SK-N-SH (cell line): ENCODE measurements at regions not wholly inside any gene's neighbourhood (a gene's known extent, or its start where the extent isn't known, plus 50 kb on each side); places are given as distances from the start of the nearest gene placed in this dataset.

Experiments used
- CTCF ChIA-PET: fragments of 300-600, 350-600 bp; formaldehyde crosslinking; extraction: SDS; loops from one replicate; lab custom pipeline; 2021; lab: Yijun Ruan, JAX
- POLR2A ChIA-PET: fragments of 350-600 bp; sonication (Branson Sonifier 250); formaldehyde crosslinking; extraction: SDS; loops from one replicate; lab custom pipeline; 2020; ENCODE audit warnings: antibody characterized with exemption, inconsistent platforms; lab: Yijun Ruan, JAX
- DNase-seq: peaks from one replicate; pipeline ENCODE4 v3.0.0; 2012
- H2AFZ ChIP-seq: fragments of 200-600 bp; sonication (generic); 2 replicates; pipeline ENCODE4 v1.8.1; 2016; ENCODE audit warnings: antibody characterized with exemption, mild to moderate bottlenecking, low read depth
- H3F3A ChIP-seq: fragments of 200-600 bp; sonication (generic); replicated peaks from 2 replicates; pipeline ENCODE3; 2016; ENCODE audit warnings: antibody characterized with exemption, mild to moderate bottlenecking; ENCODE audit not compliant: insufficient read depth
- H3K27ac ChIP-seq, 2 experiments: fragments of 200-500 bp in 1 of 2; fragments of 200-600 bp in 1 of 2; sonication (Bioruptor generic) in 1 of 2; sonication (generic), shearing (Covaris generic) in 1 of 2; 2 replicates each; pipeline versions ENCODE4 v1.5.1 to v1.6.1; 2014 to 2016; ENCODE audit warnings: low read depth in 2 of 2, inconsistent platforms in 1 of 2, low read length in 1 of 2, mild to moderate bottlenecking in 1 of 2, mixed read lengths in 1 of 2
- H3K27me3 ChIP-seq: fragments of 200-600 bp; sonication (generic), shearing (Covaris generic); 2 replicates; pipeline ENCODE4 v1.6.1; 2016; ENCODE audit warnings: mixed run types; ENCODE audit not compliant: insufficient read depth
- H3K36me3 ChIP-seq, 2 experiments: fragments of 200-500 bp in 1 of 2; fragments of 200-600 bp in 1 of 2; sonication (Bioruptor generic) in 1 of 2; sonication (generic) in 1 of 2; replicated peaks in 1 of 2; 2 replicates each; pipeline versions ENCODE3 to v1.5.1; 2014 to 2016; ENCODE audit warnings: low read length in 1 of 2, mild to moderate bottlenecking in 1 of 2; ENCODE audit not compliant: insufficient read depth in 2 of 2, control insufficient read depth in 1 of 2
- H3K4me1 ChIP-seq, 2 experiments: fragments of 200-500 bp in 1 of 2; fragments of 200-600 bp in 1 of 2; sonication (Bioruptor generic) in 1 of 2; sonication (generic), shearing (Covaris generic) in 1 of 2; 2 replicates each; pipeline versions ENCODE4 v1.5.1 to v1.6.1; 2014 to 2016; ENCODE audit warnings: low read depth in 1 of 2, low read length in 1 of 2, mixed run types in 1 of 2; ENCODE audit not compliant: insufficient read depth in 2 of 2, control insufficient read depth in 1 of 2
- H3K4me2 ChIP-seq: fragments of 200-600 bp; sonication (generic), shearing (Covaris generic); 2 replicates; pipeline ENCODE4 v1.6.1; 2017; ENCODE audit warnings: mixed run types
- H3K4me3 ChIP-seq, 2 experiments: fragments of 200-500 bp in 1 of 2; fragments of 200-600 bp in 1 of 2; sonication (Bioruptor generic) in 1 of 2; sonication (generic), shearing (Covaris generic) in 1 of 2; 2 replicates each; pipeline versions ENCODE4 v1.5.1 to v1.8.1; 2014 to 2016; ENCODE audit warnings: low read depth in 2 of 2, inconsistent platforms in 1 of 2, low read length in 1 of 2, mild to moderate bottlenecking in 1 of 2, mixed read lengths in 1 of 2, moderate library complexity in 1 of 2
- H3K79me2 ChIP-seq: fragments of 200-600 bp; sonication (generic); 2 replicates; pipeline ENCODE4 v1.8.1; 2017; ENCODE audit warnings: mild to moderate bottlenecking; ENCODE audit not compliant: insufficient read depth
- H3K9ac ChIP-seq: fragments of 200-600 bp; sonication (generic); 2 replicates; pipeline ENCODE4 v1.6.1; 2017; ENCODE audit warnings: mixed run types
- H3K9me2 ChIP-seq: fragments of 200-600 bp; sonication (generic); 2 replicates; pipeline ENCODE4 v1.6.1; 2017; ENCODE audit warnings: mixed run types
- H3K9me3 ChIP-seq: fragments of 200-600 bp; sonication (generic); 2 replicates; pipeline ENCODE4 v1.6.1; 2017; ENCODE audit warnings: mixed run types, mild to moderate bottlenecking, moderate library complexity
- H4K20me1 ChIP-seq: fragments of 200-600 bp; sonication (generic); 2 replicates; pipeline ENCODE4 v1.6.1; 2017; ENCODE audit warnings: mild to moderate bottlenecking, mixed run types; ENCODE audit not compliant: insufficient read depth
- CHD2 ChIP-seq: fragments of 150-350 bp; IDR thresholded peaks from 2 replicates; pipeline ENCODE4 v1.6.1; 2018; ENCODE audit warnings: low read length; ENCODE audit not compliant: partially characterized antibody
- ELF1 ChIP-seq: IDR thresholded peaks from 2 replicates; pipeline ENCODE4 v1.4.0; 2012
- EP300 ChIP-seq, 2 experiments: IDR thresholded peaks; 2 replicates each; pipeline versions ENCODE4 v1.4.0 to v1.6.1; 2012; ENCODE audit warnings: borderline replicate concordance in 1 of 2, low read depth in 1 of 2, low read length in 1 of 2
- FOSL2 ChIP-seq: IDR thresholded peaks from 2 replicates; pipeline ENCODE4 v1.4.0; 2012; ENCODE audit warnings: low read depth, mild to moderate bottlenecking, moderate library complexity, borderline replicate concordance
- FOXJ3 ChIP-seq: sonication (generic); formaldehyde crosslinking; IDR thresholded peaks from 2 replicates; pipeline ENCODE4 v1.5.1; 2020; ENCODE audit warnings: mild to moderate bottlenecking, missing genetic modification reagents
- IRF3 ChIP-seq: fragments of 150-350 bp; IDR thresholded peaks from 2 replicates; pipeline ENCODE4 v1.6.1; 2016; ENCODE audit warnings: mild to moderate bottlenecking, low read depth, low read length
- MEF2A ChIP-seq: IDR thresholded peaks from 2 replicates; pipeline ENCODE4 v1.4.0; 2012; ENCODE audit warnings: low read depth, borderline replicate concordance
- MXI1 ChIP-seq: IDR thresholded peaks from 2 replicates; pipeline ENCODE4 v1.6.1; 2012; ENCODE audit warnings: mild to moderate bottlenecking, low read depth, low read length, improper control_type of control experiment
- NFIC ChIP-seq: IDR thresholded peaks from 2 replicates; pipeline ENCODE4 v1.4.0; 2012; ENCODE audit warnings: borderline replicate concordance
- PBX3 ChIP-seq: IDR thresholded peaks from 2 replicates; pipeline ENCODE4; 2012
- REST ChIP-seq: IDR thresholded peaks from 2 replicates; pipeline ENCODE4 v1.6.1; 2012; ENCODE audit warnings: mild to moderate bottlenecking, low read depth, low read length, moderate library complexity
- SIN3A ChIP-seq: IDR thresholded peaks from 2 replicates; pipeline ENCODE4 v1.6.1; 2012; ENCODE audit warnings: low read depth, mild to moderate bottlenecking, low read length, moderate library complexity, borderline replicate concordance
- SMC3 ChIP-seq: IDR thresholded peaks from 2 replicates; pipeline ENCODE4 v1.6.1; 2012; ENCODE audit warnings: low read depth, low read length, improper control_type of control experiment
- TAF1 ChIP-seq: IDR thresholded peaks from 2 replicates; pipeline ENCODE4 v1.6.1; 2012; ENCODE audit warnings: low read depth, mild to moderate bottlenecking, low read length, moderate library complexity, borderline replicate concordance
- TCF12 ChIP-seq: IDR thresholded peaks from 2 replicates; pipeline ENCODE4 v1.4.0; 2012
- USF1 ChIP-seq: IDR thresholded peaks from 2 replicates; pipeline ENCODE4 v1.4.0; 2012; ENCODE audit warnings: low read depth, borderline replicate concordance
- USF2 ChIP-seq: fragments of 150-350 bp; IDR thresholded peaks from 2 replicates; pipeline ENCODE4 v1.6.1; 2017; ENCODE audit warnings: antibody characterized with exemption, low read length, low read depth, borderline replicate concordance
- YY1 ChIP-seq: IDR thresholded peaks from 2 replicates; pipeline ENCODE4 v1.4.0; 2012; ENCODE audit warnings: low read depth, mild to moderate bottlenecking

- no peak for DNase-seq
- no peak overlapping the region for H3K27ac ChIP-seq
- CTCF ChIA-PET: no interaction called here
Measured at GRCh38 chr13:83086088-83086487, 796.2 kb downstream of the SLITRK1 start.

More at GRCh38 chr13:83086088-83086487, 796.2 kb downstream of the SLITRK1 start:
- no peak overlapping the region for H3K4me3 ChIP-seq
- no peak overlapping the region for H3K9ac ChIP-seq
- no peaks in the 10 kb centered on the region for H3F3A ChIP-seq
- no peaks in the 10 kb centered on the region for H3K27me3 ChIP-seq
- H3K9me3 ChIP-seq: no peaks in the 10 kb centered on the region
- no peak overlapping the region for H3K4me2 ChIP-seq
- H3K36me3 ChIP-seq: no peaks in the 10 kb centered on the region
- H4K20me1 ChIP-seq: no peaks in the 10 kb centered on the region
- TF ChIP-seq REST (no peak), SMC3 (no peak), TCF12 (no peak), TAF1 (no peak), NFIC (no peak), FOSL2 (no peak), USF2 (no peak), PBX3 (no peak), IRF3 (no peak), CHD2 (no peak), FOXJ3 (CRISPR knock-in tag) (no peak), MXI1 (no peak), USF1 (no peak), MEF2A (no peak), ELF1 (no peak), YY1 (no peak), SIN3A (no peak), EP300 (IDR thresholded peaks at IDR 0.05; ENCODE audit: borderline replicate concordance in 1 of 2, low read depth in 1 of 2, low read length in 1 of 2) (no peak)
- no peaks in the 10 kb centered on the region for H3K9me2 ChIP-seq
- POLR2A ChIA-PET: no interaction called here
- H3K4me1 ChIP-seq: no peaks in the 10 kb centered on the region
- no peaks in the 10 kb centered on the region for H3K79me2 ChIP-seq
- no peak overlapping the region for H2AFZ ChIP-seq
